ENCODE measurements at regions not wholly inside any gene's neighbourhood (a gene's known extent, or its start where the extent isn't known, plus 50 kb on each side); places are given as distances from the start of the nearest gene placed in this dataset.

GRCh38 chr4:174018236-174018635, 265.2 kb downstream of the FBXO8 start:
- Histone ChIP-seq H3F3A (ENCODE audit: low read depth) (no peaks in the 10 kb centered on the region), H3K9ac (ENCODE audit: low read depth, low read length, poor library complexity, severe bottlenecking) (no peak overlapping the region), H3K4me1 (ENCODE audit: insufficient read depth, low read length, poor library complexity, severe bottlenecking) (no peaks in the 10 kb centered on the region), H4K20me1 (ENCODE audit: insufficient read depth, low read length, poor library complexity, severe bottlenecking) (no peaks in the 10 kb centered on the region), H3K4me3 (ENCODE audit: low read length, poor library complexity, severe bottlenecking) (no peak overlapping the region), H3K36me3 (ENCODE audit: insufficient read depth, low read length) (no peaks in the 10 kb centered on the region), H3K27me3 (ENCODE audit: insufficient read depth, low read length, poor library complexity, severe bottlenecking) (no peaks in the 10 kb centered on the region), H2AFZ (ENCODE audit: low read length) (no peak overlapping the region), H3K79me2 (ENCODE audit: insufficient read depth, low read length) (no peaks in the 10 kb centered on the region), H3K9me2 (replicated peaks; ENCODE audit: low read depth, low read length) (no peaks in the 10 kb centered on the region), H3K9me3 (ENCODE audit: insufficient read depth, low read depth, low read length) (no peaks in the 10 kb centered on the region), H3K4me2 (ENCODE audit: low read depth, low read length, poor library complexity, severe bottlenecking) (no peak overlapping the region)
- no peak for TF ChIP-seq EZH2phosphoT487 (IDR thresholded peaks at IDR 0.05; ENCODE audit: borderline replicate concordance)
- no peak for TF ChIP-seq CTCF (conservative IDR thresholded peaks at IDR 0.05; ENCODE audit: low read length)

GRCh38 chr4:174016251-174016650, 267.2 kb downstream of the FBXO8 start:
- Histone ChIP-seq H3K9me2 (replicated peaks; ENCODE audit: low read depth, low read length) (no peaks in the 10 kb centered on the region), H3K36me3 (ENCODE audit: insufficient read depth, low read length) (no peaks in the 10 kb centered on the region), H3K79me2 (ENCODE audit: insufficient read depth, low read length) (no peaks in the 10 kb centered on the region), H3K27me3 (ENCODE audit: insufficient read depth, low read length, poor library complexity, severe bottlenecking) (no peaks in the 10 kb centered on the region), H3K4me1 (ENCODE audit: insufficient read depth, low read length, poor library complexity, severe bottlenecking) (no peaks in the 10 kb centered on the region), H2AFZ (ENCODE audit: low read length) (no peak overlapping the region), H3K9ac (ENCODE audit: low read depth, low read length, poor library complexity, severe bottlenecking) (no peak overlapping the region), H3K4me2 (ENCODE audit: low read depth, low read length, poor library complexity, severe bottlenecking) (no peak overlapping the region), H3K9me3 (ENCODE audit: insufficient read depth, low read depth, low read length) (no peaks in the 10 kb centered on the region), H3F3A (ENCODE audit: low read depth) (no peaks in the 10 kb centered on the region), H3K4me3 (ENCODE audit: low read length, poor library complexity, severe bottlenecking) (no peak overlapping the region), H4K20me1 (ENCODE audit: insufficient read depth, low read length, poor library complexity, severe bottlenecking) (no peaks in the 10 kb centered on the region)
- no peak for TF ChIP-seq CTCF (conservative IDR thresholded peaks at IDR 0.05; ENCODE audit: low read length)

GRCh38 chr4:174012886-174013259, 270.6 kb downstream of the FBXO8 start:
- no peaks in the 10 kb centered on the region for H3K9me2 ChIP-seq (replicated peaks; ENCODE audit: low read depth, low read length)
- H3K9me3 ChIP-seq (ENCODE audit: insufficient read depth, low read depth, low read length), result no peaks in the 10 kb centered on the region
- H3F3A ChIP-seq (ENCODE audit: low read depth), result no peaks in the 10 kb centered on the region
- H3K9ac ChIP-seq (ENCODE audit: low read depth, low read length, poor library complexity, severe bottlenecking), result no peak overlapping the region
- no peaks in the 10 kb centered on the region for H3K36me3 ChIP-seq (ENCODE audit: insufficient read depth, low read length)
- no peak overlapping the region for H3K4me3 ChIP-seq (ENCODE audit: low read length, poor library complexity, severe bottlenecking)
- no peak for TF ChIP-seq EZH2phosphoT487 (IDR thresholded peaks at IDR 0.05; ENCODE audit: borderline replicate concordance)
- H4K20me1 ChIP-seq (ENCODE audit: insufficient read depth, low read length, poor library complexity, severe bottlenecking), result no peaks in the 10 kb centered on the region
- H3K27me3 ChIP-seq (ENCODE audit: insufficient read depth, low read length, poor library complexity, severe bottlenecking), result no peaks in the 10 kb centered on the region
- no peaks in the 10 kb centered on the region for H3K4me1 ChIP-seq (ENCODE audit: insufficient read depth, low read length, poor library complexity, severe bottlenecking)
- no peak overlapping the region for H3K4me2 ChIP-seq (ENCODE audit: low read depth, low read length, poor library complexity, severe bottlenecking)
- H3K79me2 ChIP-seq (ENCODE audit: insufficient read depth, low read length), result no peaks in the 10 kb centered on the region
- H2AFZ ChIP-seq (ENCODE audit: low read length), result no peak overlapping the region

- Histone ChIP-seq H3K36me3 (ENCODE audit: insufficient read depth, low read length) (no peaks in the 10 kb centered on the region), H3K79me2 (ENCODE audit: insufficient read depth, low read length) (no peaks in the 10 kb centered on the region), H3K9ac (ENCODE audit: low read depth, low read length, poor library complexity, severe bottlenecking) (no peak overlapping the region), H2AFZ (ENCODE audit: low read length) (no peak overlapping the region), H3K9me3 (ENCODE audit: insufficient read depth, low read depth, low read length) (no peaks in the 10 kb centered on the region), H3K4me2 (ENCODE audit: low read depth, low read length, poor library complexity, severe bottlenecking) (no peak overlapping the region), H3K4me1 (ENCODE audit: insufficient read depth, low read length, poor library complexity, severe bottlenecking) (no peaks in the 10 kb centered on the region), H3F3A (ENCODE audit: low read depth) (no peaks in the 10 kb centered on the region), H4K20me1 (ENCODE audit: insufficient read depth, low read length, poor library complexity, severe bottlenecking) (no peaks in the 10 kb centered on the region), H3K27me3 (ENCODE audit: insufficient read depth, low read length, poor library complexity, severe bottlenecking) (no peaks in the 10 kb centered on the region), H3K9me2 (replicated peaks; ENCODE audit: low read depth, low read length) (no peaks in the 10 kb centered on the region), H3K4me3 (ENCODE audit: low read length, poor library complexity, severe bottlenecking) (no peak overlapping the region)
- TF ChIP-seq EZH2phosphoT487 (IDR thresholded peaks at IDR 0.05; ENCODE audit: borderline replicate concordance) (no peak), CTCF (conservative IDR thresholded peaks at IDR 0.05; ENCODE audit: low read length) (no peak)
Measured at GRCh38 chr4:174012135-174012885, 271.2 kb downstream of the FBXO8 start.

Measured in Loucy (cell line).